ENCODE measurements at regions not wholly inside any gene's neighbourhood (a gene's known extent, or its start where the extent isn't known, plus 50 kb on each side); places are given as distances from the start of the nearest gene placed in this dataset.
"Not testable (repeated sequence)": the region's sequence is repeated elsewhere in the genome, so short reads cannot be mapped to it uniquely, and the experiment has no call there.

GRCh38 chr1:73452522-73452921 lies 745.5 kb downstream of the LRRIQ3 start:
- no peak for DNase-seq

DNA sequence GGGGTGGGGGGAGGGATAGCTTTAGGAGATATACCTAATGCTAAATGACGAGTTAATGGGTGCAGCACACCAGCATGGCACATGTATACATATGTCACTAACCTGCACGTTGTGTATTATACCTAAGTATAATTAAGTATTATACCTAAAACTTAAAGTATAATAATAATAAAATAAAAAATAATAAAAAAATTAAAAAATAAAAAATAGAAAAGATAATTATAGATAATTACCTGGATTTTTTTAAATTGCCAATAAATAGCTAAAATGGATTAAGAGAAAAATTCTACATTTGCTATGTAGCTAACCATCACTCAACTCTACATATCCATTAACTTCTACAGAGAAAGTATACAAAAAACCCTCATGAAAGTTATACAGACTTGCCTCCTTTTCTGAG lies 747.3 kb downstream of the LRRIQ3 start:
- not testable (repeated sequence) for DNase-seq

- DNase-seq: no peak
Measured at GRCh38 chr1:73411479-73411878, 786.5 kb downstream of the LRRIQ3 start.

- no peak for DNase-seq
Measured at GRCh38 chr1:73401666-73402065, 796.3 kb downstream of the LRRIQ3 start.

DNA sequence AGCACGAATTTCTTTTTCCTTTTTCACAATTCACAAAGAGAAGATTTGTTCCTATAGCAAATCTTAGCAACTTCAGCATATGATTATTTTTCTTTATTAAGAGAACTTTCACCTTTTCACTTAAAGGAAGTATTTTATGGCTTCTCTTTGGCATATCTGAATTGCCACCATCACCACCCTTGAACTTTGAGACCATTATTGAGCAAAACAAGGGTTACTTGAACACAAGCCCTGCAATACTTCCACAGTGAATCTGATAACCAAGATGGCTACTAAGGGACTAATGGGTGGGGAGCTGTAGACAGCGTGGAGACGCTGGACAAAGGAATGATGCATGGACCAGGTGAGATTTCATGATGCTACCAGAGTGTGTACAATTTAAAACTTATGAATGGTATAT lies 815.0 kb downstream of the LRRIQ3 start:
- DNase-seq: no peak

GRCh38 chr1:73366734-73367413 lies 831.1 kb downstream of the LRRIQ3 start:
- no peak for DNase-seq

DNA sequence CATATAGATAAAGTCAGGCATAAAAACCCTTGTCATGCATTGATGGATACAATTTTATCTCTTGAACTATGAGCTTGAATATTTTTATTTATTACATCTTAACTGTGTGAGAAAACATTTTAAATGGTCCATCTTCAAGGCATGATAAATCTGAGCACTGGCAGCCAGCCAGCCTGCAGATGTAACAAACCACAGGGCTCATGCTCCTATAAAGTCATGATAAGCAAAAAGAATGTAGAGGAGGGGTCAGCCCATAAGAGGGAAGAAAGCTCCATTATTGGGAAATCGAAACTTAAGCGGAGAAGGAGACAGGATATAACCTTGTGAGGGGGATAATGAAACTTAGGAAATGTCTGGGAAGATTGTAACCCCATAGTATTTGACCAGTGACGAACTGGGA lies 839.0 kb downstream of the LRRIQ3 start:
- no peak for DNase-seq

DNA sequence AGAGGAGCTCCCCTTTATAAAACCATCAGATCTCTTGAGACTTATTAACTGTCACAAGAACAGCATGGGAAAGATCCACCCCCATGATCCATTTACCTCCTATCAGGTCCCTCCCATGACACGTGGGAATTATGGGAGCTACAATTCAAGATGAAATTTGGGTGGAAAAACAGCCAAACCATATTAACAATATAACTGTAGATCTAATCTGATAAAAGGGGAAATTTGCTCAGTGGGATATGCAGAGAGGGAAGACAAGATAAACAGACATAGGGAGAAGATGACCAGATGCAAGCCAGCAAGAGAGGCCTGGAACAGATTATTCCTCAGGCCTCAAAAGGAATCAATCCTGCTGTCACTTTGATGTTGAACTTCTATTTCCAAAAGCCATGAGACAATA lies 841.5 kb downstream of the LRRIQ3 start:
- DNase-seq: no peak

DNA sequence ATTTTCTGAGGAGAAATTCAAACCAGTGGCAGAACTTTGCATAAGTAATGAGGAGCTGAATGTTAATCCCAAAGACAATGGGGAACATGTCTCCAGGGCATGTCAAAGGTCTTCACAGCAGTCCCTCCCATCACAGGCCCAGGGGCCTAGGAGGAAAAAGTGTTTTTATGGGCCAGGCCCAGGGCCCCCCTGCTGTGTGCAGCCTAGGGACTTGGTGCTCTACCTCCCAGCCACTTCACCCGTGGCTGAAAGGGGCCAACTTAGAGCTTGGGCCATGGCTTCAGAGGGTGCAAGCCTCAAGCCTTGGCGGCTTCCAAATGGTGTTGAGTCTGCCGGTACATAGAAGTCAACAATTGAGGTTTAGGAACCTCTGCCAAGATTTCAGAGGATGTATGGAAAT lies 854.0 kb downstream of the LRRIQ3 start:
- DNase-seq: no peak

DNA sequence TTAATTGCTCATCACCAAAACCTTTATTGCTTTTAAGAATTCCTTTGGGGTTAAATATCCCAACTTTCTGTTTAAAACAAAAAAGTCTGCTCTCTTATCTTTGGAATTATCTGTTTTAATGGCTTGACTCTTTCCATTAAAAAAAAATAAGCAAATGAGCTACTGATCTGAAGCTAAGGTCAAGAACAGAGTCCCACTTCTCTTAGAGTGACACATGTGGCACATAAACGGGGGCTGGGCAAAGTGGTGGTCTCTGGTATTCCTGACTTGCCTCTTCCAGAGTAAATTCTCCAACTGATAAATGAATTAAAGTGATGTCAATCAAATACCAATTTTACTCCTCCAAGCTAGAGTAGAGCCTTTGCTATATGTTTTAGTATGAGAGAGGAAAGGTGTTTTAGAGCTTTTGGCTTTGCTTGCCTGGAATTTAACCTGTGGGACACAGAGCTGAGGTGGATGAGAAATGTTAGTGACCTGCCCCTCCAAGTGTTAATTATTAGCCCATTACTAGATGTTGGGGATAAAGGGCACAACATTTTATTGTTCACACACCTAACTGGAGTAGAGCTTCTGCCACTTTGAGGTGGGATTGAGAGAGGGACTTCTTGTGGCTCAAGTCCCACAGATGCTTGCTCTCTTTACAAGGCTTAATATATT lies 864.0 kb downstream of the LRRIQ3 start:
- DNase-seq: no peak

DNA sequence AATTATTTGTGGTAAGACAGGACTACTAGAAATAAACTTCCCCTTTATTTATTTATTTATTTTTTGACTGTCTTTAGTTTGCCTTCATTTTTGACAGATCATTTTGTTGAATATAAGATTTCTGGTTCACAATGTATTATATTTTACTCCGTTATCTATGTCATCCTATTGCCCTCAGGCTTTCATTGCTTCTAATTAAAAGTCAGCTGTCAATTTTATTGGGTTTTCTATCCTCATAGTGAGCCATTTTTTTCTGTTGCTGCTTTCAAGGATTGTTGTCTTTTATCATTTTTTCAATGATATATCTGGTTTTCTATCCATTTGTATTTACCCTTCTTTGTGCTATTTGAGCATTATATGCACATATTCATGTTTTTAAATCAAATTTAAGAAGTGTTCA lies 866.2 kb downstream of the LRRIQ3 start:
- DNase-seq: no peak

DNA sequence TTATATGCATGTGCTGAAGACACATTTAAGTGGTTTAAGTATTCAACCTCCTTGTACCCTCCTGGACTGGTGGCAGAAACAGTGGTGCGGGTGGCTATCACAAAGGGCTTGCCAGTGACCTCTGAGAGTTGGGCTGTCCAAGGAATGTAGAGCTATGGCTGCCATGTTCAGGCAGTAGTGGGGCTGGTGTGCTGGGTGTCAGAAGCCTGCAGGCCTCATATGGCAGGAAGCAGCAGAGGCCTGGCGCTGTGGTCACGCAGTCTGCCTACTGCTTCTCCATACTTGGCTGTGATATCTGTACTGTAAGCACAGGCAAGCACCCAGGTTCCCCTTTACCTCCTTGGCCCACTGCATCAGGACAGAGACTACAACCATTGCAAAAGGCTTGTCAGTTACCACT lies 870.0 kb downstream of the LRRIQ3 start:
- DNase-seq: no peak

DNA sequence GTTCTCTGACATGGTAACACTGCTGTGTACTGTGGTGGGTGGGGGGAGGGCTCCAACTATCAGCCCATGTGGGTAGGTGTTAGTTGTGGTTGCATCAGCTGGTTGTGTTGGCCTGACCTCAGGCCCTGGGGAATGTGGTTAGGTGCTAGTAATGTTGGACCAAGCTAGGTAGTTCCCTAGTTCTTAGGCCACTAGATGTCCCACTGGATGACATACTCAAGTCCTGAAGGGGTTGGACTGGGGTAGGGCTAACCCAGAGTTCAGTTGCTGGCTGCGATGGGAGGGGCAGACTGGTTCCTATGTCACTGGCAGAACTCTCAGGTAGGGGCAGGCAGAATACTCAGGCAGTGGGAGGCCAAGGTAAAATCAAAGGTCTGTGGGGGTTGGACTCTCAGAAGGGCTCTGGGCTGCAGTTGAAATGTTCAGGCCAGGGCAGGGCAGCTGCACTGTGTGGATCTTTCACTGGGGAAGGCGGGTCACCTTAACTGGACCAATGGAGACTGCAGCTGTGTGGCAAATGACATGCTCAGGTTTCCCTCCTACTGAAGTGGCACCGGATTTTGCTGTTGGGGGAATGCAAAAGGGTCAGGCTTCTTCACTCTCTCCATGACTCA lies 870.7 kb downstream of the LRRIQ3 start:
- DNase-seq: no peak

- DNase-seq: no peak
Measured at GRCh38 chr1:73326663-73327062, 871.3 kb downstream of the LRRIQ3 start.

- no peak for DNase-seq
Measured at GRCh38 chr1:73310797-73311381, 887.1 kb downstream of the LRRIQ3 start.

GRCh38 chr1:73306899-73307555 lies 890.9 kb downstream of the LRRIQ3 start:
- no peak for DNase-seq

DNA sequence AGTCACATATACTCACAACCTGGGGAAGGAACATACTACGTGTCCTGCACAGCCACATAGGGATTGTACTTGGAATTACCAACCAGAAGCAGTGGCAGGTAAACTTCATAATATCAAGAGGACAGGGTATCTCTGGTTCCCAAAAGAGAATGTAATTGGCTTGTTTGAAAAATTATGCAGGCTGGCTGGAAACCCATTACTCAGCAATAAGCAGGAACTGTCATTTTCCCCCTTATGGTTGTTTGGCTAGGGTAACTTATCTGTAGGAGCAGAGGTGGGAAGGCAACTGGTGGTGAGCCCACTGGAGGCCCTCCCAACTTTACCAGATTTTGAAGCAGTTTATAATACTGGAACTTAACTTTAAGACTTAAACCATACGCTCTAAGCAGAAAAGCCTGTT lies 924.1 kb downstream of the LRRIQ3 start:
- no peak for DNase-seq

- not testable (repeated sequence) for DNase-seq
Measured at GRCh38 chr1:73245196-73245595, 952.8 kb downstream of the LRRIQ3 start.

GRCh38 chr1:73218995-73219546 lies 936.7 kb upstream of the NEGR1 start:
- DNase-seq: no peak

- no peak for DNase-seq
Measured at GRCh38 chr1:73205294-73205973, 923.1 kb upstream of the NEGR1 start.

DNA sequence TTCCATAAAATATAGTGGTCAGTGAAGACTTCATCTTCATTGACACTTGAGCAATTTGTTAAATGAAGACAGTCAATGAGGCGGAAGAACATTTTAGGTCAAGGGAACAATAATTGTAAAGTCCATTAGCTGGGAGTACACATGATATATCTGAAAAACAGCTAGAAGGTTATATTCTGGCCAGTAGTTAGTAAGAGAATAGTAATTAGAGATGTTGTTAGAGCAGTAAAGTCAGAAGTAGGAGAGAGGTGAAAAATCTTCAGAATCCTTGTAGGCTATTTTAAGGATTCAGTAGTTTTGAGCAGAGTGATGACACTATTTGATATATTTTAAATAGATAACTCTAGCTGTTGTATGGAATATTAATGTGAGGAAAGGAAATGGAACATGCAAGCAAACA lies 915.6 kb upstream of the NEGR1 start:
- no peak for DNase-seq

- DNase-seq: no peak
Measured at GRCh38 chr1:73194965-73195364, 912.6 kb upstream of the NEGR1 start.

DNA sequence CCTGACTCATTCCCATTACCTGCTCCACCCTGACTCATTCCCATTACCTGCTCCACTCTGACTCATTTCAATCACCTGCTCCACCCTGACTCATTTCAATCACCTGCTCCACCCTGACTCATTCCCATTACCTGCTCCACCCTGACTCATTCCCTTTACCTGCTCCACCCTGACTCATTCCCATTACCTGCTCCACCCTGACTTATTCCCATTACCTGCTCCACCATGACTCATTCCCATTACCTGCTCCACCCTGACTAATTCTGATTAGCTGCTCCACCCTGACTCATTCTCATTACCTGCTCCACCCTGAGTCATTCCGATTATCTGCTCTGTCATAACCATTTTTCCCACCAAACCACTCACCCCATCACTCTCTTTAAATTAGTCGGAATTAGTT lies 901.2 kb upstream of the NEGR1 start:
- DNase-seq: not testable (repeated sequence)

Measured in GDM1 (cell line).